ENCODE measurements at regions not wholly inside any gene's neighbourhood (a gene's known extent, or its start where the extent isn't known, plus 50 kb on each side); places are given as distances from the start of the nearest gene placed in this dataset.

DNA sequence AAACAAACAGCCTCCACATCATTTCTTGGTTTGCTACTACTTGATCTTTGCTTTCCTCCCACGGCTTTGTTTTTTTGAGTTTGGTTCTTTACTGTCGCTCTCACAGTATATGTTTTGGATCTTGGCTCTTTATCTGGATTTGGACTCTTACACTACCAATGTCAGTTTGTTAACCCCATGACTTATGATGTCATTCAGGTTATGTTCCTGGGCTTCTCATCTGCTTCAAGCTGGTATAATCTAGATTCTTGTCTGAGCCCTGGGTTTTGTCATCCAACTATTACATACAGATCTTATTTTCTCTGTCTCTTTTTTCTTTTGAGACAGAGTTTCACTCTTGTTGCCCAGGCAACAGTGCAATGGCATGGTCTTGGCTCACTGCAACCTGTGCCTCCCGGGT, 482.9 kb upstream of the TEX13C start:
- DNase-seq (ENCODE audit: low spot score), result no peak

DNA sequence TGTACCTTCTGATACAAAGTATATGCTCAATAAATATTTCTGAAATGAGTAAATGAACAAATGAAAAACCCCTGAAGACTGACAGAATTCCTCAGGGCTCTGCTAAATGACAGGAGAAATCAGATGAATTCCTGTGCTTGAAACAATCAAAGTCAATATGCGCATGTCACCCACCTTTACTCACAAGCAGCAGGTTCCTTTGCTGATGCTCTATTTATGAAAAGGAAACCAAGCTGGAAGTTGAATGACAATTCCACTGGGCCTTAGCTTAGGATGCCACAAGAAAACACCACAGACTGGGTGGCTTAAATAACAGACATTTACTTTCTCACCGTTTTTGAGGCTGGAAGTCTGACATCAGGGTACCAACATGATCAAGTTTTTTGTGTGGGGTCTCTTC, 477.5 kb upstream of the TEX13C start:
- DNase-seq (ENCODE audit: low spot score), result no peak

DNA sequence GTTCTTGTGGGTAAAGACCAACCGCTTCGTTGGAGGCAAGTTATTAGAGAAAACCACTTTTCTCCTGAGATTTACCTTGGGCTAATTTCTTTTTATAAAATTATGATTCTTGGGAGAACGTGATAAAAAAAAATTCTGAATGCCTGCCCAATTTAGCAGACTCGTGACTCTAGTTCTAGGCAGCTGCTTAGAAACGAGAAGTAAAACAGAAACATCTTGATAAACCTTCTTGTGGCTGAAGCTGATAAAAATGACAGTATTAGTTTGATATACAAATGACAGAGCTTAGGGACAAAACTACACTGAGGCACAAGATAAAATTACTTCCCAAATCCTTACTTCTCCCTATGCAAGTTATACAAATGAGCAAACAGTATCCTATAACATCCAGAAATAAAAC, 458.9 kb upstream of the TEX13C start:
- DNase-seq (ENCODE audit: low spot score), result no peak

DNA sequence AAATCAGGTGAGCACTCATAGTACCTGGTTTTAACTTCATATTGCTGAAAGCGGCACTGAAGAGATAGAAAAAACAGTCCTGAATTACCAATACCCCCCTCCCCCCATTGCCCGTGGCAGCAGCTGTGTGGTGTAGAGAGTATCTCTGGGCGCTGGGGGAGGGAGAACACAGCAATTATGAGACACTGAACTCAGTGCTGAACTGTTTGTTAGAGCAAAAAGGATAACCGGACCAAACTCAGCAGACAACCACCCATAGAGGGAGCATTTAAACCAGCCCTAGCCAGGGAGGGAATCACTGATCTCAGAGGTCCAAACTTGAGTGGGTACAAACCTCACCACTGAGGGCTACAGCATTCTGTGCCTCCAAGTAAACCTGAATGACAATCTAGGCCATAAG, 457.4 kb upstream of the TEX13C start:
- no peak for DNase-seq (ENCODE audit: low spot score)

DNA sequence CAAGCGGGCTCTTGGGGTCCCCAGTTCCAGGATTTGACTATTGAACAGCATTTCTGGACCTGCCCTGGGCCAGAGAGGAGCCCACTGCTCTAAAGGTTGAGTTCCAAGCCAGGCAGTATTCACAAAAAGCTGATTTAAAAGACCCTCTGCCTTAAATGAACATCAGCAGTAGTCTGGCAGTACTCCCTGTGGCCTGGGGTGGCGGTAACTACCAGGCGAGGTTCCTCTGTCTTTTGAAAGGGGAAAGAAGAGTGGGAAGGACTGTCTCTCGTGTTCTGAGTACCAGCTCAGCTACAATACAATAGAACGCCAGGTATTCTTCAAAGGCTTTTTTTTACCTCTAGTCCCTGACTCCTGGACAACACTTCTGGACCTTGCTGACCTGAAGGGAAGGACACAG, 456.4 kb upstream of the TEX13C start:
- DNase-seq (ENCODE audit: low spot score), result no peak

DNA sequence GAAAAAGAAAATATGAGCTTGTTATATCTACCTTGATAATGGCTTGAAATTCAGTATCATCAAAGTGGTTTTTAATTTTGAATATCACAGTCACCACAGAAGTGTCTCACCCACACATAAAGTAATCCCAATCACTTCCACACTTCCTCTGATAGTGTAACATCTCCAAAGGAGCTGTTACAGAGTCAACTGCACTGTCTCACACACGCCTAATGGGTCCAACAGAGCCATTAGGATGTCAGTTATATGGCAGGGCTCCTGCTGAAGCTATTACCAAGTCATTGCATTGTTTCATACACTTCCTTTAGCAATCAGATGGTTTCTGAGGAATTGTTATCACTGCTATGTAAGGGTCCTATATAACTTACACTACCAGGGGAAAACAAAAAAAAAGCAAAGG, 432.1 kb upstream of the TEX13C start:
- DNase-seq (ENCODE audit: low spot score), result no peak

DNA sequence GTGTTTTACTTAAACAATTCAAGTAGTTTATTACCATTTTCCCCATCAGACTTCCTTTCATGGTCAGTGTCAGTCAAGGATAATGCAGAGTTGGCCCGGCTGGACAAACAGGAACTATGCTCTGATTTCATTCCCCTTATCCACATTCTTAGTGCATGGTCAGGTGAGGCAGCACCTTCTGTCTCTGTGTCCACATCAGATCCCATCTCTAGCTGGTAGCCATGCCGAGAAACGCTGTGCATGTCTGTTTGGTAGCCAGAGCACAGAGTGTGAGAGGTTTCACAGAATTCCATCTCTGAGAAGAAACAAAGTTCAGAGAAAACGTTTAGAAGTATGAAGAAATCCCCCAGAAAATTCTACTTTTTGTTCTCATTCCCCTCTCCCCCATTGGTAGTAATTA, 423.7 kb upstream of the TEX13C start:
- DNase-seq (ENCODE audit: low spot score), result no peak

DNA sequence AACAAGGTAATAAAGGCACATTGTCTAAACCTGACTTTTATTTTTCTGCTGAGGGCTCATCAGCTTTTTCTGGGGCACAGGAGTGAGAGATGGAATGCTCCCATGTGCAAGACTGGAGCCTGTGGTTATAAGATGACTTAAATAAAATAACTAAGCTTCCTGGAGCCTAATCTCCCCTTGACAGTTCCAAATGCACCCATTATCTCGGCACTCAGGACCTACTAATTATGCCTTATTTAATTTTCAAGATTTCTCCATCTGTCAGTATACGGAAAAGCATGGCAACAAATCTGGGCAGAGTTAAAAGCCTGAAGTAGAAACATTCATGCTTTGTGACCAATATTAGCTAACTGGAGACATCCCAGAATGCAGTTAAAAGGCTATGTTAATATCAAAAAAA, 416.7 kb upstream of the TEX13C start:
- DNase-seq (ENCODE audit: low spot score), result no peak

DNA sequence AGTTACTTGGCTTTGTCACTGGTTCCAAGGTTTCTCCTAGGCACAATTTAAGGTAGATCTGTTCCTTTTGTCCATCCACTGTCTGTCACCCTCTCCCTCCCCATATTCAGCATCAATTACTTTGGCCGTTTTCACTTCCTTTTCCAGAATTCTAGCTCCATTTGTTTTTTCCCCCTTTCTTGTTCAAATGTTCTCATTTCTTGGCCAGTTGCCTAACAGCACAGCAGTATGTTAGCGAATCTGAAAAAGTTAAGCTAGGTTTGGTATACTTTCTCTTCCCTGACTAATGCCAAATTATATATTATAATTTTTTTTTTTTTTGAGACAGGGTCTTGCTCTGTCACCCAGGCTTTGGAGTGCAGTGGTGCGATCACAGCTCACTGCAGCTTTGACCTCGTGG, 409.1 kb upstream of the TEX13C start:
- no peak for DNase-seq (ENCODE audit: low spot score)

DNA sequence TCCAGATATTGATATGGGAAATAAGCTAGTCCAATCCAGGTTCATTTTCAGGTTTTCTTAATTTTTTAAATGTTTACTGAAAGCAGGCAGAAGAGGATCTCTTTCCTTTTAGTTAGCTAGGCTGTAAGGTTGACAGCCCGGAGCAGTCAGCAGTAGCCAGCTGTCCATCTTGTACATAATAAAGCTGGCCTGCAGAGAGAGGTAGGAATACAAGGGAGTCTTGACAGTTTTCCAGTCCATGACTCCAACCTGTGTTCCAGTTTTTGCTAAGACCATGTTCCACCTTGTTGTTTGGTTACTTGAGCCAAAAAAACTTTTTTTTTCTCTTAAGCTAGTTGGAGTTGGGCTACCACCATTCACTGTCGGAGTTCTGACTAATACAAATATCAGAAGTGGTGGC, 402.7 kb upstream of the TEX13C start:
- DNase-seq (ENCODE audit: low spot score), result no peak

DNA sequence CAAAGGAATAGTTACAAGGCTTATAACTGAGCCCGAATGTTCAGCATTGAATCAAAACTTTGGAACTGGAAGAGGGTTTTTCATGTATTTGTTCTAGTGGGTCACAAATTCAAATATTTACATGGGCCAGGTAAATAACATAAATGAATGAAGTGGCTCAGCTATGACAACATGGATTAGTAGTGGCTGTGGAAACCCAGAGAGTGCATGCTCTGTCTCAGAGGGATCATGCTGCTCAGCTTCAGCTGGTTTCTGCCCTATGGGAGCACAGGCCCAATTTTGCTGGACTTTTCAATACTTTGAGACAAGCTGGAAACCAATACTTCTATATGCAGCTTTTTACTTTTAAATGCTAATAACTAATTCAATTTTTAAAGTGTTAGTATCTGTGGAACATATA, 394.0 kb upstream of the TEX13C start:
- DNase-seq (ENCODE audit: low spot score), result no peak

DNA sequence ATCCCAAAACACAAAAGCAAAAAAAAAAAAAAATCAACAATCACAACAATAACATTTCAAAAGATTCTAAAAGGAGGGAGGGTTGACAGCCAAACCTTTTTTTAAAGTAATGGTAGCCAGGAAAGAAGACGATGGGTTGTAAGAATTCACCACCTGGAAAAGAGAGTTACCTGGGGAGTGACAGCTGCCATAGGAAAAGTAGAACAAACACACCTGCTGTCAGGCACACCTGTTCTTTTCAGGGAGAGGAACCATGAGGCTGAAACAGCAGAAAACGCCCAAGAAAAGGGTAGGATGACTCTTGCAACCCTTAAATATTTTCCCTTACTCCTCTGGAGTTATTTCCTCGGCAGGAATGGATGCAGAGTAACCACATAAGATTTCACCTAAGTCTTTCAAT, 388.4 kb upstream of the TEX13C start:
- no peak for DNase-seq (ENCODE audit: low spot score)

DNA sequence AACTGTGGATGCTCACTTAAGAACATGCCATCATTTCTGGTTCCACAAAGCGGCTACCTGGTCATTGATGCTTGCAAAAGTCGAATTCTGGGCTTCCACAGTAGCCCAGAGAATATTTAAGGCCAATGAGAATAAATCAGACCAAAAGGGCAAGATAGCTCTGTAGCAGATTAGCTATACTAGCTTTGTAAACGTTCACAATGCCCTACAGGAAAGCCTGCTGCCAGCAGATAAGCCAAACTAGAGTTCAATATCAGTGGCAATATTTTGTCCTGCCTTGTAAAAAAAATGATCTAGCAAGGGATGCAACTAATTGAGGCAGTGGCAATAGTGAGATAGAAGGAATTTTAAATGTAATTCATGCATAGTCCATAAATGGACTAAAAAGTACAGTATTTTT, 387.7 kb upstream of the TEX13C start:
- no peak for DNase-seq (ENCODE audit: low spot score)

DNA sequence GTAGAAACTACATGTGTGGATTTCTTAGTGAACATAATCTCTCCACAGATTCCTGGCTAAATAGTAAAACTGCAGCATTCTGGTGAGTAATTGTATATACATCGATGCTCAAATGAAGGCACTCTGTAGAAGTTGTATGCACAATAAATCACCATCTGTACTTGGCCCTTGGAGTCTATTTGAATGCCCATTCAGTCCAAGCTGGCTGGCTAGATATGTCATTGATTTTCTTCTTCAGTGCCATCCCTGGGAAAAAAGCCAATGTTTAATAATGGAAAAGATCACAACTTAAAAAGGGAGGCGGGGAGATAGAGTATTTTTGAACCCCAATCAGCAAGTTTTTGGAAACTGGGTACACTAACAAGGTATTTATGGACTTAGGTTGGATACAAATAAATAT, 381.0 kb upstream of the TEX13C start:
- no peak for DNase-seq (ENCODE audit: low spot score)

DNA sequence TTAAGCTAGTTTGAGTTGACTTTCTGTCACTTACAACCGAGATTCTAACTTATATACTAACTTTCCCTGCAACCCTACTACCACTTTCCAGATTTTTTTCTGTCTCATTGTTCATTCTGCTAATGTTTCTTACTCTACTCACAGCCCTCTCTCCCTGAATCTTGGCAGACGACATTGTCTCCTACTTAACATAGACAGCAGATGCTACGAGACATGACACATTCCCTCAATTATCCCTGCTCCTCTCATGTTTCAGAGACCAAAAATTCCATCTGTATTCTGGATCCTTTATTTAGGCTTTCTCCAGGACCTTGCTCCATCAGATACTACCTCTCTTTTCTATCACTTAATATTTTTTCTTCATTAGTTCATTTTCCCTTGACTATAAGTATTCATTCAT, 379.1 kb upstream of the TEX13C start:
- no peak for DNase-seq (ENCODE audit: low spot score)

DNA sequence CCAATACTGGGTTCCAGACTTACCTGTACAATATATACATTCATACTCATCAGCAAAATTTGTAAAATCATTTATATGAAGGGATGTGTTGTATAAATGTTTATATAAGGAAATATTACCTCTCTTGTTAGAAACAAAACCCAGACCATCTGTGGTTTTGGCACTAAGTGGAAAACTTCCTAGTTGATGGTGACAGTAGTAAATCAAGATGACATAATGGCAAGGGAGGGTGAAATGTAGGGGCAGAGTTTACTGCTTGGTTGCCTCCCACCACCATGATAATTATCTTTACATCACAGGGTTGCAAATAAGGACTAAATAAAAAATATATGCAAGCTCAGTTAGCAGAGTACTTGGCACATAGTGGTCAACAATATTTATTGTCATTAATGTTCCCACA, 365.3 kb upstream of the TEX13C start:
- DNase-seq (ENCODE audit: low spot score), result no peak

DNA sequence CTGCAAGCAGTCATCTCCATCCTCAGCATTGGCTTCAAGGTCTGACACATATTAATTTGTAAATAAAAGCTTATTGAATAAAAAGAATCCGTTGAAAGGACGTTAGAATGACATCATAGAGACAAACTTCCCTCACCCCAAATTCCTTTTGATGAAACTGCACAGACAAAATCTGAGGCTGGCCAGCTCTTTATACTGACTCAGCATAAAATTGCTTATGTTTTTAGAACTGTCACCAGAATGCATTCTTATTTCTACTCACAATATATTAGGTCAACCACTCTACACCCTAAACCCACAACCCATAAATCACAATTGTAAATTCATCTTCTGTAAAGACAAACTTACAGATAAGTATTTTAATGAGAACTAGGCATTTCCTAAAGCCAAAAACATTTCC, 359.2 kb upstream of the TEX13C start:
- DNase-seq (ENCODE audit: low spot score), result no peak

DNA sequence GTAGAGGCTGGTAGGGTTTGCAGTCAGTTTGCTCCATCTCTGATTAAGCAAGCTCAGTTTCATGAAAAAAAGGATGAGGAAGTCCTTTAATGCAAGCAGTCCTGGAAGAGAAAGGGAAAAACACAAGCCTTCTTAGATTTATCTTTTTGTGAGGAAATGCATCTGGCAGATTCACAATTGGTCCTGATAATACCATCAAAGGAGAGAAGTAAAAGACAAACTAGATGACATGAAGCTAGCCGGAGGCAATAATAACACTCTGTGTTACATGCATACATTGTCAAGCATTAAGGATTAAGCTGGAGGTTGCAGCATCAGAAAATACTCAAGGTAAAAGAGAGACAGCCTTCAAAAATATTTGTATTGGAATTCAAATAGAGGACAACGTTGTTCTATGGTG, 356.0 kb upstream of the TEX13C start, which contains the start of gene TENM1:
Gene TENM1 (minus strand): TSS at position 101 of the 400 bp plus-strand sequence.
- DNase-seq (ENCODE audit: low spot score), result no peak

DNA sequence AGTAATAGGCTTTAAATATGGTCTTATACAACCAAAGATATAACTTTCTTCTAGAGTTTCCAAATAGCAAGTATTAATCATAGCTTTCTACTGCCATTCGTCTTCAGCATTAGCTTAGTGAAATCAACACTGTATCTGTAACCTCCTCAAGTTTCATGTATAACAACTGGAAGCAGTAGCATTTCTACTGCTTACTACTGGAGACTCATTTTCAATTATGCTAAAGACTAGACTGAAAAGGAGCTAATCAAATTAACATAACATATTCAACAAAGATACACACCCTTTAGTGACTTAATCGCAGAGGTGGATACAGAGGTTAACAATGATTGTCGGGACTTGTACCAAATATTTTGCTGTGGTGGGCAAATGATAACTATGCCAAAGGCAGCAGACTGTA, 344.2 kb upstream of the TEX13C start:
- no peak for DNase-seq (ENCODE audit: low spot score)

DNA sequence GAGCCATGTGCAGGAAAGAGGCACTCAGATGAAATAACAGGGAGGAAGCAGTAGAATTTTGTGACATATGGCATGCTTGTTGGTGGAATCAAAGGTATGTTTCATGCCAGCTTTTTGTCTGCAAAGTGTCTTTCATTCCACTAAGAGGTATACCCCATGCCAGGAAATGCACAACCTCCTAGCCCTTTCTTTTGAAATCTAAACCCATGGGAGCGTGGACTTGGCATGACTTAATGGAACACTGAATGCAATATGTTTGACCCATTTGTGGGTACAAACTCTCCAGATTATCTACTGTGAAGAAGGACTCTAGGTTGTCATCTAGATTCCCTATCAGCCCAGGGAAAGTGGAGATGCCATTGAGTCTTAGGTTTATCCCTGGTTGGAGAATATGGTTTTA, 338.3 kb upstream of the TEX13C start:
- DNase-seq (ENCODE audit: low spot score), result no peak

DNA sequence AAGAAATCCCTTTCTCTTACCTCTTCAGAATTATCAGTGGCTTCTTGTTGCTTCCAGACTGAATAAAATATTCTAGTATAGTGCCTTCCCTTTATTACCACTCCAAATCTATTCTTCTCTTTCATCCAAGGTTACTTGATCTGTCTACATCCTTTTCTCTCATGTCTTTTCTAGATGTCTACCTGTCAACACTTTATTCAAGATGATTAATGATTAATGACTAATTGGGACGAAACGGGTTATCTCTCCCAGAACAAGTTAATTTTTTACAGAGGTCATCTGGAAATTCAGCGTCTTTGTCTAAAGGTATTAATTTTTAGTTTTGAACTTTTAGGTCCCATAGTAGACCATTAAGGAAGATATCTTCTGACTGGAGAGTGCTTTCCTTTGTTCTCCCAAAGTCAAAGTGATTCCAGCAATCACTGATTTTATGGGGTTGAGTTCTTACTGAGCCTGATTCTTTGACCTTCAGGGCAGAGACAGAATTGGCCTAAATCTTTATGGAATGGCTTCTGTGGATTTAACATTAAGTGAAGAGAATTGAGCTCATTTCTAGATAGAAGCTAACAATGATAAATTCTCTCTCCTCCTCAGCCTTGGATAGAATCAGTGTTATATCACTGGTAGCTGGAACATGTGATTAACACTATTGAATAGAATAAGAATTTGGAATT, 335.4 kb upstream of the TEX13C start:
- no peak for DNase-seq (ENCODE audit: low spot score)

DNA sequence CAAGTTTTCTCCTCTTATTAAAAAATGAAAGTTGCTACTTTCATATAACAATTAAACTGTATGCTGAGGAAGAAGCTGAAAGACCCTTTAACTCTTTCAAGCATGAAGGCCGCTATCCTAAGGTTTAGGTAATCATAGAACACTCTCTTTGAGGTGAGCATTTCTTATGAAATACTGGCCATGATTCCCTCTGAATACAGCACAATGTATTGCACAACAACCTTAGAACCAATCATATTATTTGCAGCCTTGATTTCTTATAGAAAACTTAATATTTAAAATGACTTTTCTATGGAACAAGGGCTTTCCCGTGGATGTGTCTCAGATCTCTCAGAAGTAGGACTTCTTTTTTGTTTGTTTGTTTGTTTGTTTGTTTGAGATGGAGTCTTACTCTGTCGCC, 333.4 kb upstream of the TEX13C start:
- no peak for DNase-seq (ENCODE audit: low spot score)

DNA sequence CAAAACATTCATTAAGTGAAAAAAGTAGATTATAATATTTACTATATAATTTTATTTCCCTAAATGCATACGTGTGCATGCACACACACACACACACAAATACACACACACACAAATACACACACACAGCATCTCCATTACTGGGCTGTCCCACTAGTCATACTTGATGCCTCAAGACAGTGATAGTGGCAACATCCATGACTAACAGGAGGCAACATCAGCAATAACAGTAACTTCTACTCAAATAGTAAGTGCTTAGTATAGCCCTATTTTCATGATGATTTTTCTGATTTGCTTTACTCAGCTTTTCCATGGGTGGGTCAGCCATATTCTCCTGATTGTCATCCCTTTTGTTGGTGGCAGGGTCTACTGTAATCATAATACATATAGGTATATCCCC, 325.9 kb upstream of the TEX13C start:
- DNase-seq (ENCODE audit: low spot score), result no peak

DNA sequence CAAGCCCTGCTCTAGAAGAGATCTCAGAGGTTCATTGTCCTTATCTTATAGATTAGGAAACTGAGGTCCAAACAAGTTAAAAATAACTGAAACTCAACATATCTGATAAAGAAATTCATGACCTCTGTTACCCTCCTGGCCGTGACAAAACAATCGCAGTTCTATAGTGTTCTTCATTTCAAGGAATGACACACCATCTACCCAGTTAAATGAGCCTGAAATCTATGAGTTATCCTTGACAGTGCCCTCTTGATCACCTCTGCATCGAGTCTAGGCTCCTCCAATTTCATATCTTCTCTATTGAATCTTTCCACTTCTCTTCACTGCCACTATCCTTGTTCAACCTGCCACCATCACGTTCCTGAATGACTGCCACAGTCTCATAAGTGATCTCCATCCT, 325.3 kb upstream of the TEX13C start:
- DNase-seq (ENCODE audit: low spot score), result no peak

Data from RKO (cell line).